NCI-H748 (cell line): ENCODE measurements at regions not wholly inside any gene's neighbourhood (a gene's known extent, or its start where the extent isn't known, plus 50 kb on each side); places are given as distances from the start of the nearest gene placed in this dataset.
A peak's percentile ranks its signal among the peaks of the same experiment; 100 is the strongest.
"Not testable (repeated sequence)": the region's sequence is repeated elsewhere in the genome, so short reads cannot be mapped to it uniquely, and the experiment has no call there.

Experiments
- DNase-seq: peaks from one replicate; lab custom pipeline; 2025; ENCODE audit not compliant: unreplicated experiment; lab: John Stamatoyannopoulos, UW

- no peak for DNase-seq
Measured at GRCh38 chr3:168977716-168978374, 685.7 kb downstream of the MECOM start.

GRCh38 chr3:168976969-168977368, 686.5 kb downstream of the MECOM start:
- DNase-seq, result no peak

GRCh38 chr3:168975576-168975975, 687.9 kb downstream of the MECOM start:
- DNase-seq, result no peak

DNA sequence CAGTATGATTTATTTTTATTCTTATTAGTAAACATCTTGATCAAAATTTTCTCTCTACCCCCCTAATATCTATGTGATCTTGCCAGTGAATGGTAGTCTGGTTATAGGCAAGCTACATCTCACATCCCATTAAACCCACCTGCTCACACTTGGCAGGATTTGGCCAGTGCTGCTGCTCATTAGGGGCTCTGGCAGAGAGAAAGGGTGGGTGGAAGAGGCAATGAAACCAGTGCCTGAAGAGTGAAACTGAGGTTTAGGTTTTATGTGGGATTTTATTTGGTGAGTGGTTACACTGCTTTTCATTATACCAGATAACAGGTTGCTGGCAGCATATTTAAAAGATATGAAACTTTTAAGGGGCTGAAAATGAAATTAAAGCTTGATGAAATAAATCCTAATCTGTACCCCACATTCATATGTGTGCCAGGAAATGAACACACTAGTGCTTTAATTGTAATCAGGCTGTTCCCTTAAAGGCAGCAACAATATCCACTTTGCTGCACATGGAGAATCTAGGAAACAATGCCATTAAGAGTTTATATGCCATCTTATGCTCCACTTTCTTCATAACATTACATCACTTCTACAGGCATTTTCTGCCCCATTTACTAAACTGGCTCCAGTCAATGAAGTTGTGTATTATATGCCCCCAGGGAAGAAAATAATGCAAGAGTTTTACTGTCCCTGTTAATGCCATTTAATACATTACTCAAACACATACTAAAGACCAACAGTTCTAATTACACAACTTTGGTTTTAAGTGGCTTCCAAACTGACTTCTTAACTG, 688.7 kb downstream of the MECOM start:
- DNase-seq, result no peak

DNA sequence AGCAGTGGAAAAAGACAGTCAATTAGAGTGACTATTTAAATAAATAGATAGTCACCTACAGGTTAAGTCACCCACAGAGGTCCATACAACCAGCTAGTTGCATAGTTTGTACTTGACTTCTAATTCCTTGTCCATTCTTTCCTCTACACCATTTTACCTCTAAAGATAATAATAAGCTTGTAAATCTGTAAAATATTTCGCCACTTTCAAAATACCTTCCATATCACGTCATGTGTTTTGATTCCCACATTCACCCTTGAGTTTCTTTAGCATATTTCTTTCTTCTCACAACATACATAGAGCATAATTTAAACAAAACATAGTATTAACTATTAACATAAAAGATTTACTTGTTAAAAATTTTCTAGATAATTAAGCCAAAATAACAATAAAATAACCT, 689.6 kb downstream of the MECOM start:
- DNase-seq, result no peak

DNA sequence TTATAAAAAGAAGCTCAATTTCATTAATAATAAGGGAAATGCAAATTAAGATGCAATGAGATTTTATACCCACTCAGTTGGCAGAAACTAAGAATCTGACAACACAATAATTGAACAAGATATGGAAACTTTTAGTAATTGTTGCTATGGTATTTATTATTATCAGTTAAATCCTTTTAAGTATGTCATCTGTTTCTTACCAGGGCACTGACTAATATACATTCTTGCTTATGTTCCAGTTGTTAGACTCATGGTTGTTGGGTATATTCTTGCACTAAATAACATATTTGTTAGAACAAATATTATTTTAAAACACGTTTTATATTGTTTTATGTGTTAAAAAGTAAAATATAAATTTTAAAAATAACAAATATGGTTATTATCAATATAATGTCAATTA, 690.3 kb downstream of the MECOM start:
- DNase-seq, result no peak

- DNase-seq, result no peak
Measured at GRCh38 chr3:168968609-168969008, 694.9 kb downstream of the MECOM start.

DNA sequence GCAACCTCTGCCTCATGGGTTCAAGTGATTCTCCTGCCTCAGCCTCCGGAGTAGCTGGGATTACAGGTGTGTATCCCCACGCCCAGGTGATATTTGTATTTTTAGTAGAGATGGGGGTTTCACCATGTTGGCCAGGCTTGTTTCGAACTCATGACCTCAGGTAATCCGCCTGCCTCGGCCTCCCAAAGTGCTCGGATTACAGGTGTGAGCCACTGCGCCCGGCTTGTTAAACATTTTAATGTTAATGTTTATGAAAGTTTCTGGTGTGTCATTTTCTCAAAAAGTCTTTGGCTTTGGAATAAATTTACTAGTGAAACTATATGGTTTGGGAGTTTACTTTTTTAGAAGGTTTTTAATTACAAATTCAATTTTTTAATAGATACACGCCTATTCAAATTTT, 698.8 kb downstream of the MECOM start:
- DNase-seq, result no peak

- no peak for DNase-seq
Measured at GRCh38 chr3:168961271-168961670, 702.2 kb downstream of the MECOM start.

DNA sequence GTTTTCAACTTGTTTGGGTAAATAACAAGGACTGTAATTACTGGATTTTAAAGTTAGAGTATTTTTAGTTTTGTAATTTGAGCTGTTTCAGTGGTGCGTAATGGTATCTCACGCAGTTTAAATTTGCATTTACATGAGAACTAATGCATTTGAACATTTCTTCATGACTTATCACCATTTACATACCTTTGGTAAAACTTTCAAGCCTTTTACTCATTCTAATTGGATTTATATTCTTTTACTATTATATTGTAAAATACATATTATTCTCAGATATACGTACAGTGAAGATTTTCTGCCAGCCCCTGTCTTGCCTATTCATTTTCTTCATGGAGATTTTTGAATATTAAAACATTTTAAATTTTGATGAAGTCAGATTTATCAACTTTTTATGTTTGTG, 703.8 kb downstream of the MECOM start:
- no peak for DNase-seq

GRCh38 chr3:168958466-168958865, 705.0 kb downstream of the MECOM start:
- DNase-seq, result no peak

GRCh38 chr3:168956076-168956475, 707.4 kb downstream of the MECOM start:
- no peak for DNase-seq

DNA sequence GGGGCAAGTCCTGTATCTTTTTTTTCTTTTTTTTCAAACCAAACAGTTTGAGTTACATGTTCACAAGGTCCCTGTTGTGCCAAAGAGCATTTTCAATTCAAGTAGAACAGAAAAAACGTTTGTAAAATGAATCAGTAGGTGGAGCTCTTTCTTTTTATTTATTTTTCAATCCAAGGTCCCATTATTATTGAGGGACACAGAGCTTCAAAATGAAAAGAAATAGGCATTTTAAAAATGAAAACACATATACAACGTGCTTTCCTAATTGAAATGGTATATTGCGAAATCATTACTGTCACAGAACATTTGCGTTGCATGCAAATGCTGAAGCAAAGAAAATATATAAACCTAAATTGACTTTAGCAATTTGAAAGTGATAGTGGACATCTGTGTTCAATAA, 711.0 kb downstream of the MECOM start:
- DNase-seq, result peak; percentile 0

GRCh38 chr3:168951884-168952283, 711.6 kb downstream of the MECOM start:
- no peak for DNase-seq

DNA sequence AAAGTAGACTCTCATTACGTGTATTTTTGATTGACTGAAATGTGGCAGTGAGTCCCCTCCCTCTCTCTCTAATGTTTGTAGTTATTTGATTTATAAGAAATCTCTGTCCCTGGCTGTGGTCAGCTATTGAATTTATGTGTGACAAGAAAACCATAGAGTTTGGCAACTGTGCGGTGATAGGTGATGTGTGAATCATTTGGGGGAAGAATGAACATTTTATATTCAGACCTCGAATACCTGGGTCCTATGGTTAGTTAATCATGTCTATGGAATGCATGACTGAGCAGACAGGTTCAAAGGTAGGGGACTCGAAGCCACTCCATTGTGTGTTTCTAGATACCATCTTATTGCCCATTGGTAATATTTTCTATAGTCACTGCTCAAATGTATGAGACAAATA, 712.1 kb downstream of the MECOM start:
- DNase-seq, result no peak

- DNase-seq, result no peak
Measured at GRCh38 chr3:168950622-168951021, 712.9 kb downstream of the MECOM start.

DNA sequence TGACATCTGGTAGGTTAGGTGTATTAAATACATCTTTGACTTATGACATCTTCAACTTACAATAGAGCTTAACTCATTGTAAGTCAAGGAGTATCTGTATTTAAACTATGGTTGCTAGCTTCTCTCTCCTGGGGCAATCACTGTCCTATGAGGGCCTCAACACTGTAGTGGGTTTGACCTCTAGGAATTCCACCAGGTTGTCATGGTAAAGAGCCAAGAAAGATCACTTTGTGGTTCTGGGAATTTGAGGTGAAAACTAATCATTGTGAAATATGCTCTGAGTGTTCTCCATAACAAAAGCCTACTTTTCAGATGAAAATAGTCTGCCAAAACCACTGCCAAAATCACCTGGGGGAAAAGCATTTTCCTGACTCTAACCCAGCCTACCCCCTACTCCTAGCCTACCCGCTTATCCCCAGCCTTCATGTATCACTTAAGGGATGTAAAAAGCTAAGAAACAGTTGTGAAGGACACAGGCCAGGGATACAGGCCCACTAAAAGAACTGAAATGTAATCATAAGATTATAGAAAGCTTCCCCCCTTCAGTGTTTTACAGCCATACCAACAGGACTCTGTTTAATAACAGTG, 723.8 kb downstream of the MECOM start:
- no peak for DNase-seq

DNA sequence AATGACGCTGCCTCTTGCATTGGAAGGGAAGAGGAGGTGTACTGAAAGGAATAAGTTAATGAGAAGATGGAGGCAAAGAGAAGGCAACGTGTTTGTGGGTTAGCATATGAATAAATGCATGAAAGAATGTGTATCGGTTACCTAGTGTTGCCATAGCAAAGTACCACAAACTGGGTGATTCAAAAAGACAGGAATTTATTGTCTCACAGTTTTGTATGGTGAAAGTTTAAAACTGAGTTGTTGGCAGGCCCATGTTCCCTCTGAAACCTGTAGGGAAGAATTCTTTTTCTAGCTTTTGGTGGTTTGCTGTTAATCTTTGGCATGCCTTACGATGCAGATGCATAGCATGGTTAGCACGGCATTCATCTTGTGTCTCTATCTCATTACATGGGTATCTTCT, 729.9 kb downstream of the MECOM start:
- DNase-seq, result no peak

GRCh38 chr3:168929997-168930396, 733.5 kb downstream of the MECOM start:
- not testable (repeated sequence) for DNase-seq

DNA sequence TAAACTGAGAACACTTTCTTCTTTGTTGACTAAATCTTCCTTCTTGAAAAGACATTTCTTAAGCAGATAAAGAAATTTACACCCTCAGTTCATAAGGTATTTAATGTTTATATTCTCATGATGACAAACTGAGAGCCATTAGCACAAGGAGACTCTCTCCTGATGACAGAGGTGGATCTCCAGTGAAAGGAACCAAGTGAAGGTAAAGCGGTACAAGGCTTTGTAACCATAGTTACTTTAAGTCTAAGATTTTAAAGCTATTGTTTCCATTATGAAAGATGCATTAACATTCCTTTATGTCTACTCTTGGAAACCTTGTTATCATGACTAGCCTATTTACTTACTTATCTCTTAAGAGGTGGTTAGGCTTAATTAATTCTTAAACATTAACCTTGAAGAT, 737.1 kb downstream of the MECOM start:
- no peak for DNase-seq

DNA sequence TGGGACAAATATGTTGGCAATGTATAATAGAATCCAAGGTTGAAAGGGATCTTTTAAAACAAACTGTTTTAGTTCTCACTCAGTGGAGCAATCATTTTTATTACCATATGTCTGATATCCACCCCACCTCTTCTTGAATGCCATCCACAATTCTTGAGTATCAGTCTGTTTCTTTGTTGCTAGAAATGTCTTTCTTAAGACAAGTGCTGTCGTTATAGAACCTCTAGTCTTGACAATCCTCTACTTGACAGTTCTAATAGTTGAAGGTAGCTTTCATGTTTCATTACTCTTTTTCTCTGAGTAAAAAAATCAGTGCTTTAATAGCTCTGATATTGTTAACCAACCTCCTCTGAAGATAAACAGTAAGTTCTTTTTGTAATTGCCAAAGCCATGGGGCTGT, 737.9 kb downstream of the MECOM start:
- no peak for DNase-seq

GRCh38 chr3:168914662-168915061, 748.9 kb downstream of the MECOM start:
- DNase-seq, result no peak
